ENCODE measurements at regions not wholly inside any gene's neighbourhood (a gene's known extent, or its start where the extent isn't known, plus 50 kb on each side); places are given as distances from the start of the nearest gene placed in this dataset.

DNA sequence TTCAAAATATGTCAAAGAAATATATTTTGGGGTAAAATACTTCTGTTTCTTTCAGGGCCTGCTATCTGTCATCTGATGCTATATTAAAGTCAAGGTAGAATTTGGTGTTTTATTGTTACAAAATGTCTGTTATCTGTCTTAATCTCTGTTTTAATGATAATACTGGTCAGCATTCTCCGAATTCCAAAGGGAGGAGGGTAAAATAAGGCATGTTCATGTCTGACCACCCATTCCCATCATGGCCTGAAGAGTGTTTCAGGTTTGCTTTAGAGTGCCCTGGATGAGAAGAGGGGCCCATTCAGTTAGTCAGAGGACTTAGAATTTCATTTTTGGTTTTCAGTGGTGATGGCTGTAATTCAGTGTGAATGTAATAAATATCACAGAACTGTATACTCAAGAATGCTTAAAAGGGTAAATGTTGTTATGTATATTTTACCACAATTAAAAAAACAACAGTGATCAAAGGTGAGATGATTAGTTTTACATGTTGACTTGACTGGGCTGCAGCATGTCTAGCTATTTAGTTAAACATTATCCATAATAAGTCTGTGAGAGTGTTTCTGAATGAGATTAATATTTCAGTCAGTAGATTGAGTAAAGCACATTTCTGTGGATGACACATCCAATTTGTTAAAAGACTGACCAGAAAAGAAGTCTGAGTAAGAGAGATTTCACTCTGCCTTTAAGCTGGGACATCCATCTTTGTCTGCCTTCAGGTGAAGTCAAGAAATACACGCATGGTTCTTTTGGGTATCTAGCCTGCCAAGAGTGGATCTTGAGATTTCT, 467.9 kb upstream of the SYT4 start:
- ATAC-seq (no peak), DNase-seq (no peak)
- no peaks in the 10 kb centered on the region for H3K4me1 Mint-ChIP-seq
- H3K27ac Mint-ChIP-seq, result no peak overlapping the region
- no peak overlapping the region for H3K4me3 Mint-ChIP-seq
- POLR2A ChIA-PET, result no interaction called here
- H3K9me3 Mint-ChIP-seq, result peaks cover 0 to 34% (median 13%) of the 10 kb centered on the region in 9 donors
- no peaks in the 10 kb centered on the region for H3K27me3 Mint-ChIP-seq
- H3K36me3 Mint-ChIP-seq, result no peaks in the 10 kb centered on the region

DNA sequence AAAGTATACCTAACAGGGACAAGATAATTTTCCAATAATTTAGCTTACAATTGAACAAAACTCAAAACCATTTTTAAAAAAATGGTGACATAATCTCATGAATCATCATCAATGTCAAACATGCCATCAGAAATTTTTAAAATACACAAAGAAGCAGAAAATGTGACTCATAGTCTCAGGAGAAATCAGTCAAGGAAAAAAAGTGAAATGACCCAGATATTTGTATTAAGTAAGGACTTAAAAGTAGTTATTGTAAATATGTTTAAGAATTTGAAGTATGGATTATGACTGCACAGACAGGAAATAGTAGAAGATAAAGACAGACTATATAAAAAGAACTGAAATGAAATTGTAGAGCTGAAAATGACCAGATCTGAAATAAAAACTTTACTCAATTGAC, 473.9 kb upstream of the SYT4 start:
- POLR2A ChIA-PET, result no interaction called here
- no peak overlapping the region for H3K4me3 Mint-ChIP-seq
- no peaks in the 10 kb centered on the region for H3K27me3 Mint-ChIP-seq

GRCh38 chr18:43751835-43752234, 474.5 kb upstream of the SYT4 start:
- Mint-ChIP-seq H3K36me3 (no peaks in the 10 kb centered on the region), H3K27me3 (no peaks in the 10 kb centered on the region), H3K27ac (no peak overlapping the region), H3K4me3 (no peak overlapping the region), H3K9me3 (peaks cover 0 to 22% (median 14%) of the 10 kb centered on the region in 9 donors), H3K4me1 (no peaks in the 10 kb centered on the region)
- DNase-seq (no peak), ATAC-seq (no peak)
- POLR2A ChIA-PET, result no interaction called here

More for the DNA sequence above, 473.9 kb upstream of the SYT4 start:
- DNase-seq (no peak), ATAC-seq (no peak)
- no peaks in the 10 kb centered on the region for H3K4me1 Mint-ChIP-seq
- H3K36me3 Mint-ChIP-seq, result no peaks in the 10 kb centered on the region
- H3K9me3 Mint-ChIP-seq, result peaks cover 0 to 24% (median 8%) of the 10 kb centered on the region in 9 donors
- no peak overlapping the region for H3K27ac Mint-ChIP-seq

DNA sequence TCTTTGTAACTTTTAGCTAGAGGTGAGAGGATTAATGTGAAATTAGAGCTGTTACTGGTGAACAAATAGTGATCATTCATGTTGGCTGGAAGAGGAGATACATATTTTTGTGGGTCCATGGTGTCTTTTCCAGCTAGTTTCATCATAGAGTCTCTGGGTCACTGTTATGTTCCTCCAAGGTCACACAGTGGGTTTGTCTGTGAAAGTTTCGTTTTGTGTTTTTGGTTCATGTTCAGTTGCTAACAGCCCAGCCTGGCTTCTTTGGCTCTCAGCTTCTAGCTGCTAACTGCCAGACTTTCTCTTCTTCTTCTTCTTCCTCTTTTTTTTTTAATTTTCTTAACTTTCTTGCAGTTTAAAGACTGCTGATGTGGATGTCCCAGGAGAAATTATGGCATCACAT, 480.0 kb upstream of the SYT4 start:
- ATAC-seq (no peak), DNase-seq (no peak)
- Mint-ChIP-seq H3K4me1 (no peaks in the 10 kb centered on the region), H3K9me3 (peaks cover 0 to 17% (median 3%) of the 10 kb centered on the region in 9 donors), H3K36me3 (no peaks in the 10 kb centered on the region), H3K27ac (no peak overlapping the region), H3K27me3 (no peaks in the 10 kb centered on the region), H3K4me3 (no peak overlapping the region)
- POLR2A ChIA-PET, result no interaction called here

DNA sequence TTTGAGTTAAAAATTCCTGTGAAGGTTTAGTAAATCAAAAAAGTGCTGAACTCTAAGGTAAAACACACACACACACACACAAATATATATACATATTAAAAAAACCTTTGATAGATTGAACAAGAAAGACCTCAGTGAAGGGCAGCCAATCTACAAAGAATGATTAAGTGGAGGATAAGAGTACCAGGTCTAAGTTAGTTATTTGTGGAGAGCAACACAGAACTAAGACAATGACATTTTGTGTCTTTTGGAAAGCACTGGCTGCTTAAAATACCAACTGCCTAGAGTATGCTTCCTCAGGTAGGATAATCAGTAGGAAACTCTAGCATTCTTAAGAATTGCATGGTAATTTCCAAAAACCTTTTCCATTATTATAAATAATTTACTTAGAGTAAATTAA, 481.4 kb upstream of the SYT4 start:
- Mint-ChIP-seq H3K4me1 (no peaks in the 10 kb centered on the region), H3K27ac (no peak overlapping the region), H3K27me3 (no peaks in the 10 kb centered on the region), H3K9me3 (peaks cover 0 to 15% (median 4%) of the 10 kb centered on the region in 9 donors), H3K4me3 (no peak overlapping the region), H3K36me3 (no peaks in the 10 kb centered on the region)
- DNase-seq (no peak), ATAC-seq (no peak)
- POLR2A ChIA-PET, result no interaction called here

DNA sequence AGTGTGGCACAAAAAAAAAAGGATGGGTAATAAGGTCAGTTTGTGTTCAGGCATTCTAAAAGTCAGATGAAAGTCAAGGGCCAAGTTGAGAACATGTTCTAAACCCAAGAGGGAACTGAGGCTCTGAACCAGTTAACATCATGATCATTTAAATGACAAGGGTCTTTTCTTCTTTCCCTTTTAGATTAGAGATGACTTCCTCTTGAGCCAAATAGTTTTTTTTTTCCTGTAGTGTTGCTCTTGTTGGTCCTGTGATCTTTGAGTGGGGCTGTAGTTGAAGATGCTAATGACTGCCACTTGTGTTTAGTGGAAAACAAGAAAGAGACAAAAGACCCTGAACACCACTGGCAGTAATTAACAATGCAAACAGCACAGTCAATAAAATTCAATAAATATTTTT, 482.7 kb upstream of the SYT4 start:
- Mint-ChIP-seq H3K9me3 (peaks cover 0 to 15% (median 4%) of the 10 kb centered on the region in 9 donors), H3K4me3 (no peak overlapping the region), H3K27ac (no peak overlapping the region), H3K4me1 (no peaks in the 10 kb centered on the region), H3K27me3 (no peaks in the 10 kb centered on the region), H3K36me3 (no peaks in the 10 kb centered on the region)
- DNase-seq (no peak), ATAC-seq (no peak)
- POLR2A ChIA-PET, result no interaction called here

GRCh38 chr18:43772907-43773306, 495.6 kb upstream of the SYT4 start:
- H3K27me3 Mint-ChIP-seq, result no peaks in the 10 kb centered on the region
- DNase-seq (no peak), ATAC-seq (no peak)
- no peak overlapping the region for H3K4me3 Mint-ChIP-seq
- no peak overlapping the region for H3K27ac Mint-ChIP-seq
- peaks cover 0 to 14% (median 6%) of the 10 kb centered on the region in 9 donors for H3K9me3 Mint-ChIP-seq
- no peaks in the 10 kb centered on the region for H3K36me3 Mint-ChIP-seq
- POLR2A ChIA-PET, result no interaction called here
- H3K4me1 Mint-ChIP-seq, result no peaks in the 10 kb centered on the region

DNA sequence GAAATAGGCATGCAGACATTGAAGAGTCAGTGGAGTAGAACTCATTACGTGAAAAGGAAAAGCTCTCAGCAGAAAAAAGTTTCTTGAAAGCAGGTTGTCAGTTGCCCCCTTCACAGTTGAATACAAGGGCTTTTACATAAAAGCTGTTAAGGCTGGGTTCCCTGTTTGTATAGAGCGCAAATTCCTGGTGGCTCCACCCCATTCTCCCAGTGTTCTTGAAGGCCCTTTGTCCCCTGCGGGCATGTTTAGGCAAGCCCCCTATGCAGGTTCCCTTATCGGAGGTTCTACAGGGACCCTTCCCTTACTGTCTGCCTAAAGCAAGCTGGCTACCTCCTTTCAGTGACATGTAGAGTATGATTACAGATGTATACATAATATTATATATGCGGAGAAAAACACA, 497.2 kb upstream of the SYT4 start:
- ATAC-seq (no peak), DNase-seq (no peak)
- POLR2A ChIA-PET, result no interaction called here
- Mint-ChIP-seq H3K36me3 (no peaks in the 10 kb centered on the region), H3K9me3 (peaks cover 0 to 9% (median 0%) of the 10 kb centered on the region in 9 donors), H3K27me3 (no peaks in the 10 kb centered on the region), H3K27ac (no peak overlapping the region), H3K4me1 (no peaks in the 10 kb centered on the region), H3K4me3 (no peak overlapping the region)

GRCh38 chr18:43775591-43775990, 498.3 kb upstream of the SYT4 start:
- Mint-ChIP-seq H3K36me3 (no peaks in the 10 kb centered on the region), H3K27ac (no peak overlapping the region), H3K4me3 (no peak overlapping the region), H3K27me3 (no peaks in the 10 kb centered on the region), H3K4me1 (no peaks in the 10 kb centered on the region), H3K9me3 (peaks cover 0 to 6% (median 0%) of the 10 kb centered on the region in 9 donors)
- ATAC-seq, result no peak
- DNase-seq, result no peak
- POLR2A ChIA-PET, result no interaction called here

- ATAC-seq (no peak), DNase-seq (no peak)
- POLR2A ChIA-PET, result no interaction called here
- Mint-ChIP-seq H3K4me3 (no peak overlapping the region), H3K36me3 (no peaks in the 10 kb centered on the region), H3K27ac (no peak overlapping the region), H3K9me3 (peaks cover 0 to 3% (median 0%) of the 10 kb centered on the region in 9 donors), H3K27me3 (no peaks in the 10 kb centered on the region), H3K4me1 (no peaks in the 10 kb centered on the region)
Measured at GRCh38 chr18:43776997-43777396, 499.7 kb upstream of the SYT4 start.

DNA sequence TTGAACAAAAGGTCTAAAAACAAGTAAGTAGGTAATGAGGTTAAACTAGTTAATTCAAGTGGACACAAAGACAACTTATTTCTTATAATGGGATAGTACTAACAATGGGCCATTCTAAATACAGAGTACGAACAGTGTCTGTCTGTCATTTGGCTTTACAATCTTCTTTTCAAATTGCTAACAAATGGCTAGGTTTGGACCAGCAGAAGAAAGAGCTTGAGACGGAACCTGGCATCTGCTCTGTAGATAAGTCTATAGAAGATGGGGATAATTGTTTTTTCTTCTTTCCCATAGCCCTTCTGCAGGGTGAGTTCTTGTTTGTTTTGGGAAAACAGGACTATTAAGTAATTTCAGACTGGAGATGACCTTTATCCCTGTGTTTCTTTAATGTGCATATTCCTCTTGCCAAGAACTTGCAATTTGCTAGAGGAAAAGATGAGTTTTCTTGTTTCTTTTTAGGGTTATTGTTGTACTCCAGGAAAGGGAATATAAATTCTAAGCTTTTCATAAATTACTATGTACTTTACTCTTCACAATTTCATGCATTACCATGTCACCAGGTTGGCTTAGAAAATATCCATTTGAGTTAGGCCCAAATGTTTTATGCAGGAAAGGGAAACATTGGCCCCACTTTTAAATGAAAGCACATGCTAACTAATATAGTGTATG, 500.5 kb upstream of the SYT4 start:
- DNase-seq (no peak), ATAC-seq (no peak)
- Mint-ChIP-seq H3K4me3 (no peak overlapping the region), H3K27ac (no peak overlapping the region), H3K36me3 (no peaks in the 10 kb centered on the region), H3K27me3 (no peaks in the 10 kb centered on the region), H3K4me1 (no peaks in the 10 kb centered on the region), H3K9me3 (peaks cover 0 to 2% (median 0%) of the 10 kb centered on the region in 9 donors)
- POLR2A ChIA-PET, result no interaction called here

DNA sequence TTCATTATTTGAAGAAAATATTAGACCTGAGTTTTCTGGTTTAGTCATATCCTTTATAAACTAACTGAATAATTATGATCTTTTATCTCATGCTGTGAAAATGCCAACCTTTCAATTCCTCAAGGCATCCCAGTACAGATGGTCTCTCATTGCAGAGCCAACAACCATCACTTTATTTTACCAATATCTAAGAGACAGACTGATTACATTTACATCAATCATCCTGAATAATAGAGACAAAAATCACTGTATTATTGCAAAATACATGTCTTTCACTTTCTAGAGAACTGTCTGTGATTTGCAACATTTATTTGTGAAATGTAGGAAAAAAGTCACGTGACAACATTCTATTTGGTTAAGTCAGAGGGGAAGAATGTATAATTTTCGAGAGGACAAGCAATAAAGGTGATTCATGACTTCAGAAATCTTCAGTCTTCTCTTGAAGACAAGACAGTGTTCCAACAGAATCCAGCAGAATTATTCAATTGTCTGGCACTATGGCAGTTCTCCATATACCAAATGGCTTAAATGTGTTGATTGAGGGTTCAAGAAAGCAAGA, 503.6 kb upstream of the SYT4 start:
- H3K27me3 Mint-ChIP-seq, result no peaks in the 10 kb centered on the region
- DNase-seq (no peak), ATAC-seq (no peak)
- POLR2A ChIA-PET, result no interaction called here
- H3K27ac Mint-ChIP-seq, result no peak overlapping the region
- no peak overlapping the region for H3K4me3 Mint-ChIP-seq
- H3K36me3 Mint-ChIP-seq, result no peaks in the 10 kb centered on the region
- no peaks in the 10 kb centered on the region for H3K4me1 Mint-ChIP-seq
- peaks cover 0 to 11% (median 2%) of the 10 kb centered on the region in 9 donors for H3K9me3 Mint-ChIP-seq

DNA sequence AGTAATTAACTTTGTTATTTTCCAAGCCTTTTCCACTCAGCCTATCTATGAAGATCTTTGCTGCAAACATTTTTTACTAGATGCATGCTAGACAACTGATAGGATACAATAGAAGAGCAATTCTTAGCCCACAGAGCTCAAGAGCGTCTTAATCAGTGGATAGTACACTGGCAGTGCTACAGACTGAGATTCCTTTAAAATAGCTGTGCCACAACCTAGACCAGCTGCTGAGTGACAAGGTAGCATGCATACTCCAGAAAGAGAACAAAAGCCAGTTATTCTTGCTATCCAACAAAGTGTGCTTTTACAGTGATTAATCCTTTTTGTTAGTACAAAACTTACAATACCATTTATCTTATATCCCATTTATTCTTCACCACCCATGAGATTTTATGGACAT, 507.9 kb upstream of the SYT4 start:
- no peak for ATAC-seq
- no peaks in the 10 kb centered on the region for H3K36me3 Mint-ChIP-seq
- no peaks in the 10 kb centered on the region for H3K27me3 Mint-ChIP-seq
- H3K4me3 Mint-ChIP-seq, result no peak overlapping the region
- POLR2A ChIA-PET, result no interaction called here
- DNase-seq, result no peak
- H3K4me1 Mint-ChIP-seq, result no peaks in the 10 kb centered on the region
- no peak overlapping the region for H3K27ac Mint-ChIP-seq
- H3K9me3 Mint-ChIP-seq, result peaks cover 0 to 11% (median 0%) of the 10 kb centered on the region in 9 donors
